ENCODE measurements at regions not wholly inside any gene's neighbourhood (a gene's known extent, or its start where the extent isn't known, plus 50 kb on each side); places are given as distances from the start of the nearest gene placed in this dataset.
"Not testable (repeated sequence)": the region's sequence is repeated elsewhere in the genome, so short reads cannot be mapped to it uniquely, and the experiment has no call there.

DNA sequence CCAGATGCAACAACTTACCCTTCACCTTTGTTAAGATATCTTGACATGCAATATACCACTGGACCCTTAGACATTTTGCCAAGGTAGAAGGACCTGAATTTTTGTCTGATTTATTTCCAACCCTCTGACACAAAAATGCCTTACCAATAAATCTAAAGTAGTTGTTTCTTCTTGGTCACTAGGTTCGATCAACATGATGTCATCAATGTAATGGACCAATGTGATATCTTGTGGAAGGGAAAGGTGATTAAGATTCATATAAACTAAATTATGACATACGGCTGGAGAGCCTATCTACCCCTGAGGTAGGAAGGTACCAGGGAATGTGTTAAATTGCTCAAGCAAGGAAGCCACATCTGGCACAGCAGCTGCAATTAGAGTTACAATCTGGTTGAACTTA lies 67.7 kb upstream of the SERPINE2 start:
- no peaks in the 10 kb centered on the region for H3K9me3 Mint-ChIP-seq
- H3K27ac Mint-ChIP-seq: no peak overlapping the region
- no peak overlapping the region for H3K4me3 Mint-ChIP-seq
- no peaks in the 10 kb centered on the region for H3K36me3 Mint-ChIP-seq
- peaks cover 1% of the 10 kb centered on the region for H3K27me3 Mint-ChIP-seq
- H3K4me1 Mint-ChIP-seq: no peaks in the 10 kb centered on the region

DNA sequence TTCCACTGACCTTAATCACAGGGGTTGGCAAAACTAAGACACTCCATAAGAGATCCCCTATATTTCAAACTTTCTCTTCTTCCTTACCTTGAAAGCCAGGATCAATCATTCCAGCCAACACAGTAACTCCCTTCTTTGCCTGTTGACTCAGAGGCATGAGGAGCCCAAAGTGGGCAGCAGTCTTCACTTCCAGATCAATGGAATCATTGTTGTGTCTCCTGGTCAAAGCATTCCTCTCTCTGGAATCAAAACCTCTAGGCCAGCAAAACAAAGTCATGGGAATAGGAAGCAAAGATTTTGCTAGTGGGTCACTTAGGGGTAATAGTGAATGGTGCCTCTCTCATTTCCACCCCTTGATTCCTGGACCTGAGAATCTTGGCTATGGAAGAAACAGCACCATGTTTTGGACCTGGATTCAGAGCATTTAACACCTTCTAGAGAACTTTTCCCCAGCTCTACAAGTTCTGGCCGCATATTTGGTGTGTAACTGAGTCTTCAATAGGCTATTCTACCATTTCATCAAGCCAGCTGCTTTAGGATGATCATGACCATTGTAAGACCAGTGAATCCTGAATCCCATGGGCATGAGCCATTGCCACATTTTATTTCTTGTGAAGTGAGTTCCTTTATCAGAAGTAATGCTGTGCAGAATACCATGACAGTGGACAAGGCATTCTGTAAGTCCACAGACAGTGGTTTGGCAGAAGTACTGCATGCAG lies 65.7 kb upstream of the SERPINE2 start:
- Mint-ChIP-seq H3K27ac (no peak overlapping the region), H3K36me3 (no peaks in the 10 kb centered on the region), H3K4me3 (no peak overlapping the region), H3K27me3 (no peaks in the 10 kb centered on the region), H3K4me1 (no peaks in the 10 kb centered on the region), H3K9me3 (no peaks in the 10 kb centered on the region)

DNA sequence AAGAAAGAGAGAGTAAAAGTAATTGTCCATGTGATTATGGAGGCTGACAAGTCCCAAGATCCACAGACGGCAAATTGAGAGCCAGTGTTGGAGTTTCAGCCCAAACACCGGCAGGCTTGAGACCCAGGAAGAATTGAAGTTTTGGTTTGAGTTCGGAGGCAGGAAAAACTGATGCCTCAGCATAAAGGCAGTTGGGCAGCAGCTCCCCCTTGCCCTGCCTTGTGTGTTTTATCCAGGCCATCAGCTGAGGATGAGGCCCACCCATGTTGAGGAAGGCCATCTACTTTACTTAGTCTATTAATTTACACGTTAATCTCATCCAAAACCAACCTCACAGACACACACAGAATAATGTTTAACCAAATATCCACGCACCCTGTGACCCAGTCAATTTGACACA lies 64.6 kb upstream of the SERPINE2 start:
- Mint-ChIP-seq H3K9me3 (no peaks in the 10 kb centered on the region), H3K4me3 (no peak overlapping the region), H3K27me3 (no peaks in the 10 kb centered on the region), H3K27ac (no peak overlapping the region), H3K4me1 (no peaks in the 10 kb centered on the region), H3K36me3 (no peaks in the 10 kb centered on the region)

DNA sequence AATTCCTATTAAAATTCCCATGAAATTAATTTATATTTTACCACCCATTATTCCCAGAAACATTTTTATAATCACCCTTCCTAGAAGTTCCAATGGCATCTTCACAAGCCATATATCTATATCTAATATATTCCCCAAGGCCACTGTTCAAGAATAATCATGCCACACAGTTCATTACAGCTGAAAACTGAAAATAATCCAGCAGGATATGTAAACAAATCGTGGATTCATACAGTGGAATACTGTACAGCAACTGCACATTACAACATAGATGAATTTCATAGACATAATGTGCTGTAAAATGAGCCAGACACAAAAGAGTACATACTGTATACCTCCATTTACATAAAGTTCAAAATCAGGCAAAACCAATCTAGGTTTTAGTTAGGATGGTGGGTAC lies 63.9 kb upstream of the SERPINE2 start:
- no peaks in the 10 kb centered on the region for H3K27me3 Mint-ChIP-seq
- H3K36me3 Mint-ChIP-seq: no peaks in the 10 kb centered on the region
- no peaks in the 10 kb centered on the region for H3K9me3 Mint-ChIP-seq
- H3K4me1 Mint-ChIP-seq: no peaks in the 10 kb centered on the region
- H3K4me3 Mint-ChIP-seq: no peak overlapping the region
- H3K27ac Mint-ChIP-seq: no peak overlapping the region

DNA sequence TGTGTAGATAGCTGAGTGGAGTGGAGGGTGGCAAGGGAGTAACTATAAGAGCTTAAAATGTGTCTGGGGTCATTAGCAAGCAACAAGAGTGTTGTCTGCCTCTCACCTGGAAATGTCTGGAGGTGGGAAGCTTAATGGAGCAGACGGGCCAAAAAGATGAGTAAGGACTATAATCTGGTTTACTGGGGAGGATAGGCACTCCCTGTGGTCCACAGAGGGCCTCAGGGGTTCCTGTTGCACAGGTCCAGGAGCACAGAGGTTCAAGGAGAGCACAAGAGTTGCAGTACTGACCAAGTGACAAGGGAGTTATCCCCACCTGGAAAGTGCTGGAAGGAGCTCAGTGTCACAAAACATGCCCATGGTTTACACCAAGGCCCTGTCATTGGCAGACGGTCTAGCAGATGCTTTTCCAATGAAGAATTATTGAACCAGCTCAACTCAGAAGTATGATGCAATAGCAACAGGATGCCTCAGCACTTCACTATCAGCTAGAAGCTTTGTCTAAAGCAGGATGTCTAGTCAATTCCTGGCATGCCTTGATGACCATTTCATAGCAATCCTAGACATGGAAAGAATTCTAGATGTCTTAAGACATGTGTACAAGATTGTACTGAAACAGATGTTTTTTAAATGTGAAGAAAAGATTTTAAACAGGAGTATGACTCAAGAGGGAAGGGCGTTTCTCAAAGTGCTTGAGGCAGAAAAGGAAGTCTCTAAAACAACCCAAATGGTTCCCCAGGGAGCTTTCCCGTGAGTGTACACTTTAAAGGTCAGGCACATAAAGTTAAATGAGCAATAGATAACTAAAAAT lies 62.9 kb upstream of the SERPINE2 start:
- H3K4me1 Mint-ChIP-seq: no peaks in the 10 kb centered on the region
- no peaks in the 10 kb centered on the region for H3K9me3 Mint-ChIP-seq
- H3K27ac Mint-ChIP-seq: no peak overlapping the region
- H3K27me3 Mint-ChIP-seq: no peaks in the 10 kb centered on the region
- H3K36me3 Mint-ChIP-seq: no peaks in the 10 kb centered on the region
- H3K4me3 Mint-ChIP-seq: no peak overlapping the region

DNA sequence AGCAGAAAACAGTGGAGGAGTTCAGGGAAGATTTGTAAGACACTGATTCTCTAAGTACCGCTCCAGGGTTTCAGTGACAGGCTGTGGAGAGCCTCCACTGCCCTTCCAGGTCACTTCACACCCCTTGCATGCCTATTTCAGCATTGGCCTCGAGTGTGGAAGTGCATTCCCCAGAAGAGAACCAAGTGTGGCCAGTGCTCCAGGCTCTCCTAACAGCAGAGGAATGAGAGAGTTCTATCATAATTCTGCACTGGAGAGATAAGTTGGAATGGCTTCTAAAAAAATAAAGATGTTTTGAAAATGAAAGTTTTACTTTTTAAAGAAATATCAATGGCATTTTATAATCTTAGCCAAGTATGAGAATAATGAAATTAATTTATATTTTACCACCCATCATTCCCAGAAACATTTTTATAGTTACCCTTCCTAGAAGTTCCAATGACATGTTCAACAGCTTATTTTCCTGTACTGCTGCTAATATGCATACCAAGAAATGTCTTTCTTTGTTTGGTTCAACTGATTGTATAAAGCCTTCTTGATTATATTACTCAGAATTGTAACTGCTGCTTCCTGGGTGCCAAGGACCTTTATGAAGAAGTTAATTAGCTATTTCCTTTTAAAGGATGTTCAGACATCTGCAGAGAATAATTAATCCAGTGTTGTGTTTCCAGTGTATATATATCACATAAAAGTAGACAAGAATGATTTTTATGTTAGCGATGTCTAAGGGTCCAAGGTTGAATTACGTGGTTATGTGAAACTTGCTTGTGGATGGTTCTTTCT lies 61.0 kb upstream of the SERPINE2 start:
- no peak overlapping the region for H3K4me3 Mint-ChIP-seq
- H3K27ac Mint-ChIP-seq: no peak overlapping the region

DNA sequence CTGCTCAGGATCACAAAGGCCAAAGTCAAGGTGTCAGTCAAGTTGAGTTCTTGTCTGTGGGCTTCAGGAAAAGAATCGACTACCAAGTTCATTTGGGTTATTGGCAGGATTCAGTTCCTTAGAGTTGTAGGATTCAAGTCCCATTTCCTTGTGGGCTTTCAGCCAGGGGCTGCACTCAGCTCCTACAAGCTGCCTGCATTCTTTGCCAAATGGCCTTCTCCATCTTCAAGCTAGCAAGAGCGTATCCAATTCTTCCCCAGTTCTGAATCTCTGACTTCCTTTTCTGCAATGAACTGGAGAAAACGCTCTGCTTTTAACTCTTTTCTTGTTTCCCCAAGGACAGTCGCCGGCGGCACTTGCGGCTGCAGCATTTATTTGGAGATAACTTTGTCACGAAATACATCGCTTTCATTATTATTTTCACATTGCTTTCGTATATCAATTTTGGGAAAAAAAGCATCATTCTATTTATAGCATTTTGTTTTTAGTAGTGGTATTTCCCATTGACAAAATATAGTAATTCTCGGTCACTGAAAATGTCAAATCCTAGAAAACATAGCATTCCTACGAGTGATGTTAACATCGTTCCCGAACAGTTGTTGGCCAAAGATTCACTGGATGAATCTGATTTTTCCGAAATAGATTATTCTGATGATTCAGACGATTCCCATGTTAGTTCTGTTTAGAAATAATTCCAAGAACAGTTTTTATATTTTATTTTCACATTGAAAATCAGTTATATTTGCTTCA lies 59.6 kb upstream of the SERPINE2 start:
- no peak overlapping the region for H3K4me3 Mint-ChIP-seq
- no peaks in the 10 kb centered on the region for H3K9me3 Mint-ChIP-seq
- H3K27me3 Mint-ChIP-seq: peaks cover 4% of the 10 kb centered on the region
- no peak overlapping the region for H3K27ac Mint-ChIP-seq
- no peaks in the 10 kb centered on the region for H3K4me1 Mint-ChIP-seq
- no peaks in the 10 kb centered on the region for H3K36me3 Mint-ChIP-seq

More for the DNA sequence above, 61.0 kb upstream of the SERPINE2 start:
- Mint-ChIP-seq H3K27me3 (peaks cover 2% of the 10 kb centered on the region), H3K9me3 (no peaks in the 10 kb centered on the region), H3K4me1 (no peaks in the 10 kb centered on the region), H3K36me3 (no peaks in the 10 kb centered on the region)

DNA sequence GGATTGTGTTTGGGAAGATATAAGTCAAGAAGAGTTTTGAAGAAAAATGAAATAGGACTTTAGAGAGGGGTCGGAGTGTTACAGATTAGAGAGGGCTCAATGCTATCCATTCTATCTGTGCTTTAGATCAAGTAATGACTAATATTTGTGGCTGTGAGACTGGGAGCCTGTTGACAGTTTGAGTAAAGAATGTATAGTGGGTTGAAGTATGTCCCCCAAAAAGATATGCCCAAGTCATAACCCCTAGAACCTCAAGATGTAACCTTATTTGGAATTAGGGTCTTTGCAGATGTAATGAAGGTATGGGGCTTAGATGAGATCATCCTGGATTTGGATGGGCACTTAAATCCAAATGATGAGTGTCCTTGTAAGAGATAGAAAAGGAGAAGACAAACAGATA lies 55.3 kb upstream of the SERPINE2 start:
- H3K36me3 Mint-ChIP-seq: no peaks in the 10 kb centered on the region
- H3K27me3 Mint-ChIP-seq: peaks cover 4% of the 10 kb centered on the region
- no peaks in the 10 kb centered on the region for H3K4me1 Mint-ChIP-seq
- H3K9me3 Mint-ChIP-seq: no peaks in the 10 kb centered on the region
- no peak overlapping the region for H3K4me3 Mint-ChIP-seq
- H3K27ac Mint-ChIP-seq: no peak overlapping the region

DNA sequence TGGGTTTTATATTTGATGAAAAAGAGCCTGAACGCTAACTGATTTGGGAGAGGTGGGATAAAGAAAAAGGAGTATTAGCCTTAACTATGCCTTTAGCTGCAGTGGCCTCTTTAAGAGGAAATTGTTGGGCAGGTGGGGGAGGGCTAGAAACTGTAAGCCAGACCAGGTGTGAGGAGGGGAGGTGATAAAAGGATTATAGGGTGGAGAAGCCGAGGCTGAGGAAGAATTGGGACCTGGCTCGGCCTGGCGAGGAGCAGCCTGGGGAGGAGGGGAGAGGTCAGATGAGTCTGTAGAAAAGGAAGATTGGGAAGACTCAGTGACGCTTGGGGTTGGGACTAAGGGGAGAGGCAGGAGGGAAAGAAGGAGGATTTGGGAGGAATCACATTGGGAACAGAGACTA lies 52.6 kb upstream of the SERPINE2 start:
- H3K4me1 Mint-ChIP-seq, H3K27ac Mint-ChIP-seq, H3K36me3 Mint-ChIP-seq, H3K4me3 Mint-ChIP-seq, H3K27me3 Mint-ChIP-seq, H3K9me3 Mint-ChIP-seq: not testable (repeated sequence)

DNA sequence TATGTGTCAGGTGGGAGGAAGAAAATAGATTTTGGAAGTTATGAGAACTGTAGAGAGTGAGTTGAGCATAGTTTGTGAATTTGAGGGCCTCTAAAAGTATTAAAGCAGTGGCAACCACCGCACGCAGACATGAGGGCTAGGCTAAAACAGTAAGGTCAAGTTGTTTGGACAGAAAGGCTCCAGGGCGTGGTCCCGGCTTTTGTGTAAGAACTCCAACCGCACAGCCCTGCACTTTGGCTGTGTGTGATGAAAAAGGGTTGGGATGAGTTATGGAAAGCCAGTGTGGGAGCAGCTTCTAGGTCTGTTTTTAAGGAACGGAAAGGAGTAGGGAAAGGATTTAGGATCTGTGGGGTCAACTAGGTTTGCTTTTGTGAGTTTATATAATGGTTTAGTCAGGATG lies 50.5 kb upstream of the SERPINE2 start:
- not testable (repeated sequence) for H3K36me3 Mint-ChIP-seq, H3K4me3 Mint-ChIP-seq, H3K27me3 Mint-ChIP-seq, H3K4me1 Mint-ChIP-seq, H3K27ac Mint-ChIP-seq, H3K9me3 Mint-ChIP-seq
